Activated CD4-positive, alpha-beta T cell treated with anti-CD3 and anti-CD28 coated beads for 36 hours (primary cell): ENCODE measurements at regions not wholly inside any gene's neighbourhood (a gene's known extent, or its start where the extent isn't known, plus 50 kb on each side); places are given as distances from the start of the nearest gene placed in this dataset.

Source experiments
- ATAC-seq: fragments of 200-7000 bp; cut with Tn5 transposase; one replicate; pipeline ENCODE4 v1.10.0; 2021; ENCODE audit warnings: mild to moderate bottlenecking, moderate library complexity
- CTCF ChIA-PET: fragments of 350-600 bp; sonication (Branson Sonifier 250); formaldehyde crosslinking; loops from one replicate; lab custom pipeline; 2021; ENCODE audit warnings: antibody characterized with exemption; lab: Charles Lee
- POLR2A ChIA-PET: fragments of 350-600 bp; sonication (Branson Sonifier 250); formaldehyde crosslinking; loops from one replicate; lab custom pipeline; 2021; ENCODE audit warnings: antibody characterized with exemption, inconsistent platforms; lab: Charles Lee
- DNase-seq: peaks from one replicate; pipeline ENCODE4 v3.0.0-alpha.2; 2020
- H3K27ac Mint-ChIP-seq: one replicate; pipeline ENCODE4 v1.8.0; 2021; ENCODE audit warnings: mixed read lengths
- H3K27me3 Mint-ChIP-seq: one replicate; pipeline ENCODE4 v1.8.0; 2021; ENCODE audit warnings: mixed read lengths
- H3K36me3 Mint-ChIP-seq: one replicate; pipeline ENCODE4 v1.8.0; 2021; ENCODE audit warnings: low read depth, mixed read lengths
- H3K4me1 Mint-ChIP-seq: one replicate; pipeline ENCODE4 v1.8.0; 2021; ENCODE audit warnings: mixed read lengths
- H3K4me3 Mint-ChIP-seq: one replicate; pipeline ENCODE4 v1.8.0; 2021; ENCODE audit warnings: mild to moderate bottlenecking, moderate library complexity, mixed read lengths
- H3K9me3 Mint-ChIP-seq: one replicate; pipeline ENCODE4 v1.8.0; 2021; ENCODE audit warnings: low read depth, mixed read lengths
- intact Hi-C, 2 experiments: fragments of 100-400 bp; cut with DNase I in 1 of 2; cut with micrococcal nuclease in 1 of 2; formaldehyde crosslinking; loops; one replicate each; pipeline versions ENCODE4 v1.14.2 to v1.15.1; 2022 to 2024; cut with DNase I, micrococcal nuclease

GRCh38 chr3:41138601-41139000 is 60.7 kb upstream of the CTNNB1 start:
- no peak overlapping the region for H3K4me3 Mint-ChIP-seq
- ChIA-PET POLR2A (no interaction called here), CTCF (interaction anchor here (0.7 kb wide), 1 partner anchor 9 kb away, joined by 4 read pairs; no protein-coding TSS in a partner anchor)
- no peaks in the 10 kb centered on the region for H3K9me3 Mint-ChIP-seq
- no peaks in the 10 kb centered on the region for H3K4me1 Mint-ChIP-seq
- no peaks in the 10 kb centered on the region for H3K36me3 Mint-ChIP-seq
- DNase-seq = no peak
- H3K27ac Mint-ChIP-seq = no peak overlapping the region
- intact Hi-C loops = no loop called here
- no peak for ATAC-seq
- H3K27me3 Mint-ChIP-seq = no peaks in the 10 kb centered on the region

- no peaks in the 10 kb centered on the region for H3K9me3 Mint-ChIP-seq
- CTCF ChIA-PET = interaction anchor here (0.6 to 1.8 kb wide), 3 partner anchors 16 to 757 kb away, joined by 3 to 5 read pairs (median 3); no protein-coding TSS in a partner anchor
- H3K4me3 Mint-ChIP-seq = no peak overlapping the region
- POLR2A ChIA-PET = no interaction called here
- no peak for ATAC-seq
- intact Hi-C loops = no loop called here
- no peaks in the 10 kb centered on the region for H3K27me3 Mint-ChIP-seq
- DNase-seq = no peak
- no peaks in the 10 kb centered on the region for H3K36me3 Mint-ChIP-seq
- H3K4me1 Mint-ChIP-seq = no peaks in the 10 kb centered on the region
- H3K27ac Mint-ChIP-seq = no peak overlapping the region
Observed at GRCh38 chr3:41140242-41140641, 59.1 kb upstream of the CTNNB1 start.

- Mint-ChIP-seq H3K36me3 (peaks cover 2% of the 10 kb centered on the region), H3K4me3 (no peak overlapping the region), H3K9me3 (peaks cover 11% of the 10 kb centered on the region), H3K27me3 (peaks cover 2% of the 10 kb centered on the region), H3K27ac (no peak overlapping the region), H3K4me1 (no peaks in the 10 kb centered on the region)
- ATAC-seq = no peak
- intact Hi-C loops = no loop called here
- CTCF ChIA-PET = interaction anchor here (0.6 to 1.8 kb wide), 2 partner anchors 15 to 25 kb away, joined by 3 to 5 read pairs; no protein-coding TSS in a partner anchor
- POLR2A ChIA-PET = no interaction called here
- no peak for DNase-seq
Observed at GRCh38 chr3:41141433-41142167, 57.7 kb upstream of the CTNNB1 start.

- Mint-ChIP-seq H3K4me1 (no peaks in the 10 kb centered on the region), H3K27me3 (peaks cover 2% of the 10 kb centered on the region), H3K27ac (no peak overlapping the region), H3K4me3 (no peak overlapping the region), H3K9me3 (peaks cover 14% of the 10 kb centered on the region), H3K36me3 (peaks cover 5% of the 10 kb centered on the region)
- ATAC-seq (no peak), DNase-seq (no peak)
- intact Hi-C loops = no loop called here
- ChIA-PET POLR2A (no interaction called here), CTCF (no interaction called here)
Observed at GRCh38 chr3:41143421-41144031, 55.8 kb upstream of the CTNNB1 start.

- H3K4me1 Mint-ChIP-seq = no peaks in the 10 kb centered on the region
- POLR2A ChIA-PET = no interaction called here
- no peak overlapping the region for H3K27ac Mint-ChIP-seq
- peaks cover 5% of the 10 kb centered on the region for H3K36me3 Mint-ChIP-seq
- intact Hi-C loops = no loop called here
- CTCF ChIA-PET = no interaction called here
- ATAC-seq (no peak), DNase-seq (no peak)
- H3K27me3 Mint-ChIP-seq = peaks cover 2% of the 10 kb centered on the region
- no peak overlapping the region for H3K4me3 Mint-ChIP-seq
- peaks cover 14% of the 10 kb centered on the region for H3K9me3 Mint-ChIP-seq
Observed at GRCh38 chr3:41144631-41145030, 54.7 kb upstream of the CTNNB1 start.

- intact Hi-C loops = no loop called here
- H3K4me3 Mint-ChIP-seq = no peak overlapping the region
- no peak overlapping the region for H3K27ac Mint-ChIP-seq
- ChIA-PET POLR2A (no interaction called here), CTCF (no interaction called here)
- H3K4me1 Mint-ChIP-seq = no peaks in the 10 kb centered on the region
- H3K9me3 Mint-ChIP-seq = peaks cover 14% of the 10 kb centered on the region
- peaks cover 5% of the 10 kb centered on the region for H3K36me3 Mint-ChIP-seq
- DNase-seq (no peak), ATAC-seq (peak; percentile 42)
- H3K27me3 Mint-ChIP-seq = peaks cover 2% of the 10 kb centered on the region
Observed at GRCh38 chr3:41148478-41148877, 50.8 kb upstream of the CTNNB1 start.

GRCh38 chr3:41148901-41149300 is 50.4 kb upstream of the CTNNB1 start:
- DNase-seq = no peak
- H3K27ac Mint-ChIP-seq = no peak overlapping the region
- POLR2A ChIA-PET = no interaction called here
- no peaks in the 10 kb centered on the region for H3K4me1 Mint-ChIP-seq
- no peak for ATAC-seq
- intact Hi-C loops = no loop called here
- CTCF ChIA-PET = no interaction called here
- H3K36me3 Mint-ChIP-seq = peaks cover 5% of the 10 kb centered on the region
- peaks cover 14% of the 10 kb centered on the region for H3K9me3 Mint-ChIP-seq
- H3K27me3 Mint-ChIP-seq = peaks cover 2% of the 10 kb centered on the region
- H3K4me3 Mint-ChIP-seq = no peak overlapping the region
